Tibial nerve (tissue), 4 donors: ENCODE measurements at regions not wholly inside any gene's neighbourhood (a gene's known extent, or its start where the extent isn't known, plus 50 kb on each side); places are given as distances from the start of the nearest gene placed in this dataset.

Experiments
- DNase-seq, 2 donors: peaks; one replicate each; pipeline ENCODE4 v3.0.0-alpha.2; 2019; ENCODE audit warnings: low spot score in 2 of 2
- H3K27ac ChIP-seq, 4 donors: fragments of 200-600 bp; sonication (generic) in 3 of 4; one replicate each; pipeline ENCODE4 v1.5.1; 2017 to 2019; ENCODE audit warnings: mild to moderate bottlenecking in 1 of 4
- H3K27me3 ChIP-seq, 2 donors: fragments of 200-600 bp; sonication (generic) in 1 of 2; one replicate each; pipeline versions ENCODE4 v1.5.1 to v1.6.0; 2017 to 2019
- H3K36me3 ChIP-seq, 3 donors: fragments of 200-600 bp; sonication (generic); one replicate each; pipeline ENCODE4 v1.5.1; 2018 to 2019
- H3K4me1 ChIP-seq, 4 donors: fragments of 200-600 bp; sonication (generic) in 3 of 4; one replicate each; pipeline ENCODE4 v1.5.1; 2017 to 2019
- H3K4me3 ChIP-seq, 4 donors: fragments of 200-600 bp; sonication (generic) in 3 of 4; one replicate each; pipeline ENCODE4 v1.5.1; 2017 to 2019; ENCODE audit warnings: mild to moderate bottlenecking in 1 of 4, moderate library complexity in 1 of 4
- H3K9me3 ChIP-seq, 4 donors: fragments of 200-600 bp; sonication (generic) in 3 of 4; one replicate each; pipeline ENCODE4 v1.5.1; 2017 to 2019
- EP300 ChIP-seq, 2 donors: sonication (generic); formaldehyde crosslinking; IDR thresholded peaks; one replicate each; pipeline ENCODE4 v1.6.1; 2017; ENCODE audit warnings: antibody characterized with exemption in 2 of 2, mild to moderate bottlenecking in 1 of 2
- POLR2A ChIP-seq, 2 donors: fragments of 450-650 bp; IDR thresholded peaks; one replicate each; pipeline ENCODE4 v1.6.1; 2017; ENCODE audit warnings: antibody characterized with exemption in 2 of 2, mild to moderate bottlenecking in 2 of 2, moderate library complexity in 2 of 2
- WGBS, 2 donors: methylation state at CpG; one replicate each; pipeline ENCODE4 v1.1.5; 2018; 5-methylcytosine and 5-hydroxymethylcytosine counted together
- TF ChIP-seq, protein P1 (sequence below), 5 experiments: fragments of 200-600 bp in 3 of 5; fragments of 450-650 bp in 2 of 5; sonication (generic) in 3 of 5; IDR thresholded peaks; one replicate each; pipeline ENCODE4 v1.5.1; 2016 to 2019; ENCODE audit warnings: antibody characterized with exemption in 5 of 5, mild to moderate bottlenecking in 3 of 5, moderate library complexity in 2 of 5

DNA sequence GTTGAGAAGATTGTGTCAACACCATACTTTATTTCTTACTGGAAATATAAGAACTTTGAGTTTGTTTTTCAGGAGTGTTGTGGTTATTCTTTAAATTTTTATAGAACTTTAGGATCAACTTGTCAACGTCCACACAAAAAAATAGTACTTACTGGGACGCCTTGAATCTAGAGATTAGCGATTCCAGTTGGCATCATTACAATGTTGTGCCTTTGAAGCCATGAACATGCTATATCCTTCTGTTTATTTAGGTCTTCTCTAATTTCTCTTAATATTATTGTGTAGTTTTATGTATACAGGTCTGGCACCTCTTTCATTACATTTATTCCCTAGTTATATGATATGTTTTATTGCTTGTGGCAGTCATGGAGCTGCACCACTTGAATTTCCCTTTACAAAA is 320.8 kb upstream of the CCDC196 start:
- DNase-seq = no peak
- Histone ChIP-seq H3K27me3 (no peaks in the 10 kb centered on the region), H3K27ac (no peak overlapping the region), H3K36me3 (no peaks in the 10 kb centered on the region), H3K9me3 (no peaks in the 10 kb centered on the region), H3K4me1 (no peaks in the 10 kb centered on the region), H3K4me3 (no peak overlapping the region)
- TF ChIP-seq POLR2A (IDR thresholded peaks at IDR 0.05) (no peak), EP300 (IDR thresholded peaks at IDR 0.05) (no peak)
- TF ChIP-seq, protein P1, sequence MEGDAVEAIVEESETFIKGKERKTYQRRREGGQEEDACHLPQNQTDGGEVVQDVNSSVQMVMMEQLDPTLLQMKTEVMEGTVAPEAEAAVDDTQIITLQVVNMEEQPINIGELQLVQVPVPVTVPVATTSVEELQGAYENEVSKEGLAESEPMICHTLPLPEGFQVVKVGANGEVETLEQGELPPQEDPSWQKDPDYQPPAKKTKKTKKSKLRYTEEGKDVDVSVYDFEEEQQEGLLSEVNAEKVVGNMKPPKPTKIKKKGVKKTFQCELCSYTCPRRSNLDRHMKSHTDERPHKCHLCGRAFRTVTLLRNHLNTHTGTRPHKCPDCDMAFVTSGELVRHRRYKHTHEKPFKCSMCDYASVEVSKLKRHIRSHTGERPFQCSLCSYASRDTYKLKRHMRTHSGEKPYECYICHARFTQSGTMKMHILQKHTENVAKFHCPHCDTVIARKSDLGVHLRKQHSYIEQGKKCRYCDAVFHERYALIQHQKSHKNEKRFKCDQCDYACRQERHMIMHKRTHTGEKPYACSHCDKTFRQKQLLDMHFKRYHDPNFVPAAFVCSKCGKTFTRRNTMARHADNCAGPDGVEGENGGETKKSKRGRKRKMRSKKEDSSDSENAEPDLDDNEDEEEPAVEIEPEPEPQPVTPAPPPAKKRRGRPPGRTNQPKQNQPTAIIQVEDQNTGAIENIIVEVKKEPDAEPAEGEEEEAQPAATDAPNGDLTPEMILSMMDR (IDR thresholded peaks at IDR 0.05) = no peak
- WGBS, 2 donors = 89 to 94% methylated on average over 3 of the region's 3 CpGs

DNA sequence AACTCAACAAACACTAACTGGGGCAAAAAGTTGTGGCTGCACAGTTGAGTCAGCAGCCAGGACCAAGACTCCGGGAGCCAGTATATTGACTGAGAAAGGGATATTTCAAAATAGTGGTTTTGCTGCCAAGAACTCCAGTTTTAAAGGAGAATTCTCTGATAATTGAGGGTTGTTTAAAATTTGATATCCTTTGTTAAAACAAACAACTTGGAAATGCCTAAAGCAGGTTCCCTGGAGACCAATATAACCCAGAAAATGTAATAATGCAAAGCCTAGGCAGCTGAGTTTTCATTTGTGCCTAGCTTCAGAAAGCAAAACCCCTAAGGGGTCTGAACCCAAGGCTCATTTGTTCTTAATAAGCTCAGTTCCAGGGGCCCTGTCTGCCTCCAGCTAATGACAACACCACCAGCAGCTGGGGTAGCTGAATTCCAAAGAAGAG is 311.7 kb upstream of the CCDC196 start:
- H3K27ac ChIP-seq = no peak overlapping the region
- TF ChIP-seq, protein P1 (IDR thresholded peaks at IDR 0.05) = no peak
- TF ChIP-seq EP300 (IDR thresholded peaks at IDR 0.05) = no peak
- no peak for TF ChIP-seq POLR2A (IDR thresholded peaks at IDR 0.05)
- H3K4me3 ChIP-seq = no peak overlapping the region
- WGBS, 2 donors = 38 to 45% methylated on average over 1 of the region's 1 CpG
- peaks cover 0 to 9% (median 4%) of the 10 kb centered on the region in 4 donors for H3K9me3 ChIP-seq
- no peaks in the 10 kb centered on the region for H3K36me3 ChIP-seq
- H3K27me3 ChIP-seq = no peaks in the 10 kb centered on the region
- DNase-seq = no peak
- H3K4me1 ChIP-seq = no peaks in the 10 kb centered on the region

DNA sequence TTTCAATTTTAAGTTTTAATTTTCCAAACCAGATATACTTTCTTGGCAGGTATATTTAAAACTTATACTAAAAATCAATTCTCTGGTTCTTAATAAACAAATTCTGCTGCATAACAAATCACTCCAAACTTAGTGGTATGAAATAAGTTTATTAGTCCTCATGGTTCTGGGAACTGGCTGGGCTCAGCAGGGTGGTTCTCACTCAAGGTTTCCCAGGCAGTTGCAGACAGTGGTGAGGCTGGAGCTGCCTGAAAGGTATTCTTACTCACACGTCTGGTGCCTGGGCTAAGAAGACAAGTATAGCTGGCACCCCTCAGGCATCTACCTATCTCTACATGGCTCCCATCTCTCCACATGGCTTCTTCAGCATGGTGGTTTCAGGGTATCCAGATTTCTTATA is 308.2 kb upstream of the CCDC196 start:
- TF ChIP-seq, protein P1 (IDR thresholded peaks at IDR 0.05) = no peak
- TF ChIP-seq EP300 (IDR thresholded peaks at IDR 0.05) (no peak), POLR2A (IDR thresholded peaks at IDR 0.05) (no peak)
- 71 to 74% methylated on average over 1 of the region's 1 CpG for WGBS, 2 donors
- DNase-seq = no peak

DNA sequence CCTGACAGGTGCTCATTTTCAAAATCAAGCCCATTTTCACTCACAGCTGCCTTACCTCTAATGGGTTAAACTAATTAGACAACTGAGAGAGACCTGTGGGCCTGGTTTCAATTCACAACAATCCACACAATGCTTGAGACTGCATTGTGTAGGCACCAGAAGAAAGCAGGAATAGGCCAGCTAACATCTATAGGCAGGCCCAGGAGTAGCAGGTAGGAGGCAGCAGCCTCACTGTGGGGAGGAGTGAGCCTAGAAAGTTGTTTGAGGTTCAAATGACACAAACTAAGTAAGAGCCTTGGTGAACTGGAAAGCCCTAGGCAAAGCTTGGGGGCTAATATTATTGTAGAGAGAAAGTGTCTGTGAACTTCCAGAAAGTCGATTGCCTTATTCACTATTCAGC is 289.5 kb upstream of the CCDC196 start:
- Histone ChIP-seq H3K4me3 (no peak overlapping the region), H3K36me3 (no peaks in the 10 kb centered on the region), H3K27me3 (no peaks in the 10 kb centered on the region), H3K27ac (no peak overlapping the region), H3K4me1 (no peaks in the 10 kb centered on the region), H3K9me3 (peaks cover 0 to 6% (median 0%) of the 10 kb centered on the region in 4 donors)
- no peak for TF ChIP-seq POLR2A (IDR thresholded peaks at IDR 0.05)
- TF ChIP-seq, protein P1 (IDR thresholded peaks at IDR 0.05) = no peak
- TF ChIP-seq EP300 (IDR thresholded peaks at IDR 0.05) = no peak
- no peak for DNase-seq
- WGBS, 2 donors = 48 to 60% methylated on average over 1 of the region's 1 CpG

More for the DNA sequence above, 308.2 kb upstream of the CCDC196 start:
- H3K4me3 ChIP-seq = no peak overlapping the region
- H3K36me3 ChIP-seq = no peaks in the 10 kb centered on the region
- no peaks in the 10 kb centered on the region for H3K27me3 ChIP-seq
- peaks cover 0 to 9% (median 4%) of the 10 kb centered on the region in 4 donors for H3K9me3 ChIP-seq
- H3K27ac ChIP-seq = no peak overlapping the region
- no peaks in the 10 kb centered on the region for H3K4me1 ChIP-seq

DNA sequence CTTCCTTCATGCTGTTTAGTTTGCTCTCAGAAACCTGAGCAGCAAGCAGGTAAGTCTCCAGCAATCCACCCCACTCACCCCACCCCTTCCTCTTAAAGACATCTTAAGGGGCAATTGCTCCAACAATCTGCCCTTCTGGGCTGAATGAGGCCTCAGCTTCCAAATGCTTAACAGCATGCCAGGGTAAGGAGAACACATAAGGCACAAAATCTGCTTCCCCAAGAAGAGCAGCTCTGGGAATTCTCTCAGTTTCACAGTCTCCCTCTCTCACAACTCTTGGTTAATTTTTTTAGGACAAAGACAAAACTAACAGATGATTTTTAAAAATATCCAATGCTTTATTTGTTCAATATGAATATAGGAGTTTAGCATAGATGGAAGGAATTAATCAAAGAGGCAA is 288.9 kb upstream of the CCDC196 start:
- no peak for DNase-seq
- H3K4me1 ChIP-seq = no peaks in the 10 kb centered on the region
- H3K4me3 ChIP-seq = no peak overlapping the region
- no peaks in the 10 kb centered on the region for H3K27me3 ChIP-seq
- H3K36me3 ChIP-seq = no peaks in the 10 kb centered on the region
- peaks cover 0 to 6% (median 0%) of the 10 kb centered on the region in 4 donors for H3K9me3 ChIP-seq
- no peak for TF ChIP-seq POLR2A (IDR thresholded peaks at IDR 0.05)
- TF ChIP-seq, protein P1 (IDR thresholded peaks at IDR 0.05) = no peak
- no peak for TF ChIP-seq EP300 (IDR thresholded peaks at IDR 0.05)
- no peak overlapping the region for H3K27ac ChIP-seq
